GM19397 (cell line): ENCODE measurements at regions not wholly inside any gene's neighbourhood (a gene's known extent, or its start where the extent isn't known, plus 50 kb on each side); places are given as distances from the start of the nearest gene placed in this dataset.
"Not testable (repeated sequence)": the region's sequence is repeated elsewhere in the genome, so short reads cannot be mapped to it uniquely, and the experiment has no call there.

Experiments used
- ATAC-seq: cut with Tn5 transposase; IDR thresholded peaks from one replicate; pipeline ENCODE4 v1.9.1; 2021; ENCODE audit warnings: mild to moderate bottlenecking, moderate library complexity; ENCODE audit not compliant: unreplicated experiment

DNA sequence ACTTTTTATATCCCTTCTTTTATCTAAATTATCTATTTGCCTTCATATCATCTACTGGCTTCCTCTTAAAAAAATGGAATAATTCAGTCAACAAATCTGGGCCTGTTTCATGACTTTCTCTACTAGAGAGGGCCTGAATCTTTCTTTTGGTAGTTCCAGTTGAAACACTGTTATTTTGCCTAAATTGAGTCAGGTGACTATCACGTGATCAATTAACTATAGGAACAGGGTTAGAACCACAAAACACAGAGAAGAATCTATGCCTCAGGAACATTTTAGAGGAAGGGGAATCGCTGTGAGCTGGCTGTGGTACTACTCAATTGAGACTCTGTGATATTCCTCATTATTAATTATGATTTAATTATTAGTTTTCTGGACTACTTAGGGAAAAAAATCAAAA, 736.7 kb upstream of the PITX2 start:
- ATAC-seq, result no peak

DNA sequence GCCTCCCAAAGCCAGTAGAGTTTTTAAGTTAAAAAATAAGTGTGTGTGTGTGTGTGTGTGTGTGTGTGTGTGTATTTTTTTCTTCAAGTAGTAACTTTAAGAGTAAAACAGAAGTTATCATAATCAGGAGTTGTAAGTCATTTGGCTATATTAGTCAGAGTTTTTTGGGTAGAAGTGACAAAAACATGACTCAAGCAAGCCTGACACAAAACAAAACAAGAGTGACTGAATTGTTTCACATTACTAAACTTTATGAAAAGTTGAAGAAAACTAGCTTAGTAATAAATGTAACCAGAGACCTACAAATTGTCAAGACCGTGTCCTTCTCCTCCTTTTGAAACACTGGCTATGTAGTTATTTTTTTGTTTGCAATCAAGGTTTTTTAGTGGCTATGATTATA, 738.0 kb upstream of the PITX2 start:
- no peak for ATAC-seq

- ATAC-seq, result no peak
Measured at GRCh38 chr4:111362941-111363361, 740.1 kb upstream of the PITX2 start.

DNA sequence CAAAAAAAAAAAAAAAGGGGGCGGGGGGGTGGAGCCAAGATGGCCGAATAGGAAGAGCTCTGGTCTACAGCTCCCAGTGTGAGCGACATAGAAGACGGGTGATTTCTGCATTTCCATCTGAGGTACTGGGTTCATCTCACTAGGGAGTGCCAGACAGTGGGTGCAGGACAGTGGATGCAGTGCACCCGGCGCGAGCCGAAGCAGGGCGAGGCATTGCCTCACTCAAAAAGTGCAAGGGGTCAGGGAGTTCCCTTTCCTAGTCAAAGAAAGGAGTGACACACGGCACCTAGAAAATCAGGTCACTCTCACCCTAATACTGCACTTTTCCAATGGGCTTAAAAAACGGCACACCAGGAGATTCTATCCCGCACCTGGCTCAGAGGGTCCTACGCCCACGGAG, 755.0 kb upstream of the PITX2 start:
- ATAC-seq, result not testable (repeated sequence)

GRCh38 chr4:111388561-111388960, 756.7 kb upstream of the FAM241A start:
- ATAC-seq, result no peak

DNA sequence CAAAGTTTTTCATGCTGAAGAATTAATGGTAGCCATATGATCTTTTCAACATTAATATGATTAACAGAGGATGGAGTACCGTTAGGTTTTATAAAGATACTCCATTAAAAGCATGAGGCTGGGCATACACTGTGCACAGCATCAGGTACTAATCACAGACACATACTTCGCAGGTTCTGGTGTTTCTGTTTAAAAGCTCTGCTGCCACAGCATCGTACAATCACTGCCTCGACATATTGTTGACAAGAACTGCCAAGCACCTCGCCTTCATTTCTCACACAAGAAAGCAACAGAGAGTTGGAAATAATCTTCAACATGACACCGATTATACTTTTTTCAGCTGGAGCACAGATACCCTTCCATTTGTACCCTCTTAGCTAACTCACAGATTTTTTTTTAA, 753.4 kb upstream of the FAM241A start:
- ATAC-seq, result no peak

DNA sequence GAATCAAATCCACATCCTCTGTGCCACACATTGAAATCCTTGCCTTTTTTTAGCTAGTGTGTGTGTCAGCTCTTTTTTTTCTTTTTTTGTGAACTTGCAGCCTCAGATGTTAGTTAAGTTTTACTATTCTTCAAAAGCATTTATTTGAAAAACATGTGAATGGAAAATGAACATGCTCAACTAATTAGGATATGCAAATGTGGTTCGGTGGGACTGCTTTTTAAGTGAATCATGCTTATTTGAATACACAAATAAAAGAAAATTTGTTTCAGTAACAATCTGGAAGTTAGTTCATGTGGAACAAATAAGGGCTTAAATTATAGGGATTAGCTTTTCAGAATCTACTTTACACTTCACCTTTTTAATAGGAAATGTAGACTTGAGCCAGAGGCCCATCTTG, 751.5 kb upstream of the FAM241A start:
- ATAC-seq, result no peak

DNA sequence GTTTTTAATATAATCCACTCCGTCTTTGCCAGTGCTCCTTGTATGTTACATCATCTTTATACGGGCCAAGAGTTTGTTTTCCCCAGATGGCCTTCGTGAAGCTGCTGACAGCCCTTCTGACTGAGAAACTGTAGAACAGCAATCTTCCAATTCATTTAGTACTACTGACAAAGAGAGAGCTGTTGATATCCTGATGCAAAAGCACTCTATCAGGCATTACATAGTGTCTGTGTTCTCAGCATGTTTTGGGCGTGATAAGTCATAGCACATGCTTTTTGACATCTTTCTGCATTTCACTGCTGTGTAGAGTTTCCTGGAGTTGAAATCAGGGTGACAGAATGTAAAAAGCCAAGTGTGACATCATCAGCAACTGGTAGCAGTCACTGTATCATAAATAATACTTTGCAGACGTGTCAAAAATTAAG, 746.3 kb upstream of the FAM241A start:
- ATAC-seq, result no peak

DNA sequence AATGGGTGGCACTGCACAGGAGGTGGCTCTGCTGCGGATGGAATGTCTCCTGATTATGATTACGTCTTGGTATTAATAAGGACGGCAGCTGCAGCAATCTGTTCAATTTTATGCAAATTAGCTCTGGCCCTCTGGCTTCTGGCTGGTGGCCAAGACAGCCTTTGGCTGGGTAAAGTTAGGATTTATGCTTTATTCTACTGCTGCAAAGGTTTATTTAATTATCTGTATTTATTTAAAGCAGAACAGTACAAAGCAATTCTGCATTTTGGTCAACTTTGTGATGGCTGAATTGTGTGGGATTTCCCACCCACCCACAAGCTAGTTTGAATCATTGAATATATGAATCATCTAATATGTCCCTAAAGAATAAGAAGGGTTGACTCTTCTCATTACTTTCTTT, 745.6 kb upstream of the FAM241A start:
- no peak for ATAC-seq

DNA sequence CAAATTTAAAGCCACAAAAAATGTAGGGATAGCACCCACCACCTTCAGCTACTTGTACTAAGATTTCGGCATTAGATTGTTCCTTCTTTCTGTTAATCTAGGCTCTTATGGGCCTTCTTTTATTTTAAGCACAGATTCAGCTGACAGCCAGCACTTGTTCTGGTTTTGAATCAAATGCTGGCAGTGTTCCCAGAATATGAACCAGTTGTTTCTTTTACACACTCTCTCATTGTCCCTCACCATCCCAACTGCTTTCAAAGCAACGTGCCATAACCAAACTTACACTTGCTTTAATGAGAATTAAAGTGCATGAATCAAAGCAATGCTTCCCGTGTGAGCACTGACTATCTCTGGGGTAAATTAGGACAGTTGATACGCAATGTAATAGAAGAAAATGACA, 744.5 kb upstream of the FAM241A start:
- no peak for ATAC-seq

- ATAC-seq, result no peak
Measured at GRCh38 chr4:111404673-111405072, 740.6 kb upstream of the FAM241A start.

DNA sequence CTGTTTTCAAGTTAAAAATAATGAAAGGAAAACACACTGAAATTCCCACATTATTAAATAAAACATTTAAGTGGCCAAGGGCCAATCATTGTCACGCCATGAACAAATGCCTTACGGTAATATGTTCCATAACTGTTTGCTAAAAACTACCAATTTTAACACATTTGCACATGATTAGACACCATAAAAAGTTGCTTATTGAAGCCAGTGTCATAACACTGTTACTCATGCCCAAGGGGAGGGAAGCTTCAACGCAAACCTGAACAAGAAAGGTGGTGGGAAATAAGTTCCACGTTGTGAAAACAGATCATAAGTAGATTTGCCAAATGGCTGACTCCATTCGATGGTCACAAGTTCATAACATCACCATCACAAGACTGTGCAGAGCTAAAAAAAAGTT, 739.3 kb upstream of the FAM241A start:
- ATAC-seq, result no peak

- no peak for ATAC-seq
Measured at GRCh38 chr4:111410571-111410970, 734.7 kb upstream of the FAM241A start.

- ATAC-seq, result no peak
Measured at GRCh38 chr4:111417521-111417920, 727.7 kb upstream of the FAM241A start.

DNA sequence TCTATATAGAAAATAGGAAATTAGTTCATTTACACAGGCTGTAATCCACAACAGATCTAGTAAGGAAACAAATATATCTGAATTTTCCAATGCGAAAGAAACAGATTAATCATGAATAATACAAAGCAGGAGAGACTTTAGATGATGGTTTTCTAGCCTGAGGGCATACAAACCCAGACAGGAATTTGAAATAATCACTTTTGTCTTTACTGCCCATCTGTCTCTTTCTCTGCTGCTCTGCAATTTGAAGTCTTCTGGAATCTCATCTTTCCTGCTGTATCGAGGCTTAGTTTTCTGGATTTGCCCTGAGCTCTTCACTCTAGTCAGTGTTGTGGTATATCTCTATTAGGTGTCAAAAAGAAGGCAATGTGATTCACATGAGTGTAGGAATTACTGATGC, 711.8 kb upstream of the FAM241A start:
- ATAC-seq, result no peak

DNA sequence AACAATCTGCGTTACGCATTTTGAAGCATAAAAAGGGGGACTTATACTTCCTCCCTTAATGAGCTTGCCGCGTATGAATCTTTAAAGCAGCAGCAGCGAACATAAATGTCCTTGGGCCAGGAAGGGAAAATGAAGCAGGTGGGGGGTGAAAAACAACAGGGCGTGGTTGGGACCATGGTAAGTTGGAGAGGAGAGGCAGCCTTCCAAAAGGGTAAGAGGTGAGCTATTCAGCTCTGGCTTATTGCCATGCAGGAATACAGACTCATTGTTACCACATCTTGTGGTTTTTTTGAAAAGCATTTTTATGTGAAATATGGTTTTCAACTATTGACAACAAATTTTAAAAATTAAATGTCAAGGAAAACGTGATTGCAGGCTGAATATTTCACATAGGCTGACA, 710.7 kb upstream of the FAM241A start:
- no peak for ATAC-seq

GRCh38 chr4:111435986-111436744, 709.1 kb upstream of the FAM241A start:
- ATAC-seq, result no peak

DNA sequence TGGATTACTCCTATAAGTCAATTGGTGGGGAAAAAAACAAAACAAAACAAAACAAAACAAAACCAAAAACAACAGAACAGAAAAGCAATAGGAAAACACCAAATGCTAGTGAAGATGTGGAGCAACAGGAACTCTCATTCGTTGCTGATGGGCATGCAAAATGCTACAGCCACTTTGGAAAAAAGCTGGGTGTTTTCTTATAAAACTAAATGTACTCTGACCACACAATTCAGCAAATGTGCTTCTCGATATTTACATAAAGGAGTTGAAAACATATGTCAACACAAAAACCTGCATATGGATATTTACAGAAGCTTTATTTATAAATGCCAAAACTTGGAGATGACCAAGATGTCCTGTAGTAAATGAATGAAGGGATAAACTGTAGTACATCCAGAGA, 703.6 kb upstream of the FAM241A start:
- no peak for ATAC-seq

DNA sequence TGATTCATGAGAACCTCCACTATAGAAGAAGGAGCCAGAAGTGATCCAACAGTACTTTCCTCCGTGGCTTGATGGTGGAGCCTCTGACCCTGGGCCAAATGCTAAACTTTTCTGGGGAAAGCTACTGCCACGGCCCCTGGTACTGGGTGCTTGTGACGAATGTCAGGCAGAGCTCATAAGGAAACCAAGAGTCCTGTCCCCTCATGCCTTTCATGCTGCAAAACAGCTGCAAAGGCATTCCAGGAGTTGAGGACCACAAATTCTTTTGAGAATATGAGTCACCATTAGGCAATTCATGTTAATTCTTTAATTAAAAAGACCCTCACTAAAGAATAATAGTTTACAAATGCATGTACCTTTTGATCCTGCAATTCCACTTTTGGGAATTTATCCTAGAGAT, 700.4 kb upstream of the FAM241A start:
- not testable (repeated sequence) for ATAC-seq

- ATAC-seq, result no peak
Measured at GRCh38 chr4:111449657-111450056, 695.6 kb upstream of the FAM241A start.

- no peak for ATAC-seq
Measured at GRCh38 chr4:111450867-111451266, 694.4 kb upstream of the FAM241A start.

DNA sequence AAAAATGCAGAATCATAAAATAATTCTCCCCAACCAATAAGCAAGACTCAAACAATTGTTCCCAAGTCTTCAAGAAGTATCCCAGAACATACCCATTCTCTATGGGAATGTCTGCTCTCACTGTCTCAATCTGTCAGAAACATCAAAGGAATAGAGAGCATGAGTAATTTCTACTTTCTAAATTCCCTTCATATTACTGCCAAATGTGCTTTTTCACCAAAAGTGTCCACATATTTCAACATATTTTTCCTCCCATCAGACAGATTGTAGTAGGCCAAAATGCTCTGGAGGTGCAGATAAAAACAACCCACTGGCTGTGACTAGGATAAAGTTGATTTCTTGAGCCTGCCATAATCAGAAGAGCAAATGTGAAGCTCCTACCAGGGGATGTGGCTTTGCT, 692.0 kb upstream of the FAM241A start:
- no peak for ATAC-seq

GRCh38 chr4:111454961-111455360, 690.3 kb upstream of the FAM241A start:
- ATAC-seq, result no peak
